GM21423 (cell line): ENCODE measurements at regions not wholly inside any gene's neighbourhood (a gene's known extent, or its start where the extent isn't known, plus 50 kb on each side); places are given as distances from the start of the nearest gene placed in this dataset.
"Not testable (repeated sequence)": the region's sequence is repeated elsewhere in the genome, so short reads cannot be mapped to it uniquely, and the experiment has no call there.

Experiments used
- ATAC-seq: cut with Tn5 transposase; IDR thresholded peaks from one replicate; pipeline ENCODE4 v1.9.1; 2021; ENCODE audit warnings: mild to moderate bottlenecking, moderate library complexity; ENCODE audit not compliant: unreplicated experiment

- not testable (repeated sequence) for ATAC-seq
Observed at GRCh38 chr5:93682471-93683404, 58.7 kb downstream of the POU5F2 start.

- no peak for ATAC-seq
Observed at GRCh38 chr5:93681432-93681831, 60.0 kb downstream of the POU5F2 start.

DNA sequence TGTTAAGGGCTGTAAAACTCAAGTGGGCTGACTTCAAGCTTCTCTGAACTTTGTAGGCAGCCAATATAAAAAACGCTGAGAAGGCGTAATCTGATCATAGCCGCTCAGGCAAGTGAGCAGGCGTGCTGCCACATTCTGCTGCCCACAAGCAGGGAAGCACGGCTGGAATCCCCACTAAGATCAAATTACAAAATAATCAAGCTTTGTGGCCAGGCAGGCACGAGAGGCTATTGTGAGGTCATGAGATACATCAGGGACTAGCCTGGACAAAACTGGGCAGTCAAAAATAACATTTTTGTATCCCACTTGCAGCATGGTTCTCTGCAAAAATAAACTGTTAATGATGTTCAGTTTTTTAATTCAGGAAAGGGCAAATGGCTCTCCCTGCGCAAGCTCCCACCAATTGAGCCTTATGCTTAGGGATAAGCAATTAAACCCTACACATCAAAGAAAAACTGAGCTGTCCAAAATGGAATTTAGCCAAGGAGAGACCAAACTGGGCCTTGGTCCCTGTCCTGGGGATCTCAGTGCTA lies 64.0 kb downstream of the POU5F2 start:
- ATAC-seq: no peak

- ATAC-seq: no peak
Observed at GRCh38 chr5:93676704-93677103, 64.7 kb downstream of the POU5F2 start.

GRCh38 chr5:93675460-93676450 lies 65.6 kb downstream of the POU5F2 start:
- ATAC-seq: peak; percentile 62

DNA sequence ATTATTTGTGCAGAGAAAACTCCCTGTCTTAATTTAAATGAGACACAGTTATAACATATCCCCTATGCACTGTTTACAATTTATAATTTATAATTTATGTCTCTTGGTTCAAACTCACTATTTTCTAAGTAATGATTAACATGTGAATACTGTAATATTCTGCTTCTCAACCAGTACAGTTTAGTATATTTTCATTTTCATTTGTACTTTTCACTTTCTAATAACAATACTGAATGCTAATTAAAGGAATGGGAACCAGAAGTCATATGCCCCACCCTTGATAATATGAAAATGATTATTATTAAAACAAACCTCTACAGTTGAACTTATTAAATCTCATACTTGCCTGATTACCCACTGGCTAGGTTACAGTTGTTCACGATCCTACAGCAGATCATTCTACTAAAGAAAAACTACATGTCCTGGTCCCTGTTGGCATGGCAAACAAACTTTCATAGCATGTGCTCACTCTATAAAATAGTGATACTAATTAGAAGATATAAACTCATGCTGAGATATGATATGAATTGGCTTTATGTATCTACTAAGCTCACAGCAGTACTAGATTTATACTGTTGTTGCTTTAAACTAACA lies 66.4 kb downstream of the POU5F2 start:
- ATAC-seq: peak; percentile 65

DNA sequence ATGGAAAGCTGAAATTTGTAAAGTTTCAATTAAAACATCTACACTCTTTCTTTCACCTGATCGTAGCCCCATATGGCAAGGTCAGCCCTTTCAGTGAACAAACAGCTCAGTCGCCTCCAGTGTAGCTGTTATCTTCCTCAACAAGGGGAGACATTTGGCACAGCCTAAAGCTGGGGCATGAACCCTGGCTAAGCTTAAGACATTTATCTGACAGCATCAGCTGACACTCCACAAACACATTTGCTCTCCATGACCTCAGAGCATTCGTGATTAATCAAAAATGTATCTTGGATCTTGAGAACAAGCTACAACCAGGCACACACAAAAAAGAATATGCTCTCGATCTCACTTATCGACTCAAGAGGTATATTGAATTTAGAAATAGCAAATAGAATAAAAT lies 67.3 kb downstream of the POU5F2 start:
- ATAC-seq: no peak

DNA sequence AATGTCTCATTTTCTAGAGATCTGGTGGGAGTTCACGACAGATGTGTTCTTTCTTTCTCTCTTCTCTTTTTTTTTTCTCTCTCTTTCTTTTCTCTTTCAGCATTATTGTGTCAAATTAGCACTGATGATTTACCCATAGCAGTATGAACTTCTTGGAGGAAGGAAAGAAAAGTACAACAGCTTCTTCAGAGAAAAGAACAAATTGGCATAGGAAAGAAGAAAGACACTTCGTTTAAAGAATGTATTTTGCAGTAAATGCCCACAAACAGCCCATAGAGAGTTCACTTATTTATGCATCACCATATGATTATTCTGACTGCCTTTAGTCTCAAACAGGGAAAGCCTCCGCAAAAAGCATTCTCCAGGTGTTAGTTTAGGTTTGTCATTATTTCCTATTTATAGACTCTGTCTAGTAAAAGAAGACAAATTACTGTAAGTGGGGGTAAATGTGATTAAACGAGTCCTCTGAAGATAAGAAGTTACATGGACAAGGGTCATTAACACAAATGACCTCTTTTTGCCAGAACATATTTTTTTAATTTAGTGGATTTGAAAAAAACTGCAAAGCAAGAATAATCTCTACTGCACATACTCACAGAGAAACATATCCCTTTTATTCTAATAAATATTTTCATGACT lies 68.0 kb downstream of the POU5F2 start:
- no peak for ATAC-seq

- no peak for ATAC-seq
Observed at GRCh38 chr5:93665648-93666047, 75.8 kb downstream of the POU5F2 start.

DNA sequence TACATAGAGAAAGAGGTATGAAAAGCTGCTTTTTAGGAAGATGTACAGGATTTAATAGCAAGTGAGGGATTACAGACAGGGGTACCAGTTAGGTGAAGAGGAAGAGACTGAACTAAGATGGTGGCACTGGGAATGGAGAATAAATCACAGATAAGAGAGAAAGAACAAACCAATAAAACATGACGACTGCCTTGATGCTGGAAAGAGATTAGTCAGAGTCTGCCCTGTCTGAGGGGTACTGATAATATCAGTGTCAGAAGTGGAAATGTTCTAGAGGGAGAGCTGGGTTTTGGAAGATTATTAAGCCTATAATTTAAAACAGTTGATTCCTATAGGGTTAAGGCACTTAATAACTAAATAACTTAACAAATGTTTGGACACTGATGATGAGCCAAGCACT lies 77.7 kb downstream of the NR2F1 start:
- ATAC-seq: no peak

DNA sequence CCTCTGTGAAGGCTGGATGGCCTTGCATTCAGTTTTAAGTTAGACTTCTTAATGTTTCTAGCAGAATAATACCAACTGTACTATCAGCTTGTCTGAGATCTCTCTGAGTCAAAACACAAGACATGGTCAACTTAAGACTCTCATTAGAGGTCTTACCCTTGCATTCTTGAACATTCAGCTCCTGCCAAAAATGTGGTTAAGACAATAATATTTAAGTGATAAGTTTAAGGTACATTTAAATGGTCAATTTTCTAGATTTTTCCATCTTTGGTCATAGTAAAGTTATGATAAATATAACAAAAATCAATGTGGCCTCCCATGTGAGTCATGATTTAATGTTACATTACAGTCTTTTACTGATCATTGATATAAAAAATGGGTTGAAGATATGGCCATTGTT lies 75.0 kb downstream of the NR2F1 start:
- no peak for ATAC-seq

- no peak for ATAC-seq
Observed at GRCh38 chr5:93654676-93655075, 71.7 kb downstream of the NR2F1 start.

DNA sequence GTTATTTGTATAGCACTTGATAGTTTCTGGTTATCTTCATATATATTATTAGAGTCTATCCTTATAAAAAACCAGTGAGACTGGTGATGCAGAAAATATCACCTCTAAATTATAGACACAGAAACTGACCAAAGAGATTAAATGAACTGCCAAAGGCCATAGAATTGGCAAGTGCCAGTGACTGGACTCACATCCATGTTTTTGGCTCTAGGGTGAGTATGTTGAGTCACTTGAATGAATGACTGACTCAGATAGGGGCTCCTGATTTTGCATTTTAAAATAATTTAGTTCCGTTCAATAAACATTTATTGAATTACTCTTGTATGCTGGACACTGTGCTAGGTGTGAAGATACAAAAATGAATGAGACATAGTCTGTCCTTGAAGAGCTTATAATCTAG lies 70.7 kb downstream of the NR2F1 start:
- ATAC-seq: no peak

DNA sequence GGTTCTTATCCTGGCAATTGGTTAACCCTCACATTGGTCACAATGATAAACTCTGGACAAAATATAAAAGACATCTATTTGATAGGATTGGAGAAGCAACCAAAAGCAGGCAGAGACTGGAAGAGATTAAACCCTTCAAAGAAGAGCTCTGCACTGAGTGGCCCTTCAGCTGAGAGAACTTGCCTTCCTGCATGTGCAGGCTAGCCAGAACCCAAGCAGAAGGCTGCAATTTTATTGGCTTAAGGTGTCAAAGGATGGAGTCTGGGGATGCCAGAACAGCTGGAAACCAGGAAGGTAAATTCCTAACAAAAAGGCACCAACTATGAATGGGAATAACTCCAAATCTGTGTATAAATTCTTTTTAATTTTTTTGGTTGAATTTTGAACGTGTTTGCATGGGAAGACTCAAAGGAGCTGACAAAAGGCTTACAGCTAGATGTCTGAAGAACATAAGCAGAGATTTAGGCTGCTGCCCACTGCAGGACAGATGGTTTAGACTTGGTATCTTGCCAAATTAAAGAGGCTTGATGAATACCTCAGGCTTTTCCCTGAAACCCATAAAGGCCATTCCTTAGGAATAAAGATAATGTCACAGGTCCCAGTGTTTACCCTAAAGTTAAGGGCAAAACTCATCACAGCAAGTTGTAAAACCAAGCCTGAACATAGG lies 66.3 kb downstream of the NR2F1 start:
- no peak for ATAC-seq

GRCh38 chr5:93644760-93645159 lies 61.7 kb downstream of the NR2F1 start:
- no peak for ATAC-seq
